ENCODE measurements at regions not wholly inside any gene's neighbourhood (a gene's known extent, or its start where the extent isn't known, plus 50 kb on each side); places are given as distances from the start of the nearest gene placed in this dataset.

GRCh38 chr20:60269573-60270162 lies 311.4 kb downstream of the CDH26 start:
- TF ChIP-seq CTCF (IDR thresholded peaks at IDR 0.05), result no peak
- peaks cover 3% of the 10 kb centered on the region for H3K27me3 ChIP-seq (ENCODE audit: low read depth)
- intact Hi-C loops (cut with DNase I), result no loop called here
- ATAC-seq (no peak), DNase-seq (no peak)
- H3K4me3 ChIP-seq, result no peak overlapping the region
- H3K27ac ChIP-seq, result no peak overlapping the region
- H3K4me1 ChIP-seq, result no peaks in the 10 kb centered on the region
- no peaks in the 10 kb centered on the region for H3K9me3 ChIP-seq
- no peaks in the 10 kb centered on the region for H3K36me3 ChIP-seq

DNA sequence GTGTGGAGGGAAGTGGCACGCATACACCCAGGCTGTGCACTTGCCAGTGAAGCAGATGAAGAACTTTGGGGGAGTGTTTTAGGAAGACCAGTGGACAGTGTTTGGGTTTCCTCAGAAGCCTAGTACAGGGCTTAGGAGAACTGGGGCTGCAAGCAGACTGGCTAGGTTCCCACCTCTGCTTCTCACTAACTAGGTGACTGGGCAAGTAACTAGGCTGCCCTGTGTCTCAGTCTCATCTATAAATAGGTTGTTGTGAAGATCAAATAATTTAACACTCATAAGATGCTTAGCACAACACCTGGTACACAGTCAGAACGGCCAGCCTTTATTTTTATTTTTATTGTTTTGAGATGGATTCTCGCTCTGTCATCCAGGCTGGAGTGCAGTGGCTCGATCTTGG lies 312.1 kb downstream of the CDH26 start:
- H3K27me3 ChIP-seq (ENCODE audit: low read depth), result peaks cover 3% of the 10 kb centered on the region
- H3K4me1 ChIP-seq, result no peaks in the 10 kb centered on the region
- H3K36me3 ChIP-seq, result no peaks in the 10 kb centered on the region
- H3K9me3 ChIP-seq, result no peaks in the 10 kb centered on the region
- TF ChIP-seq CTCF (IDR thresholded peaks at IDR 0.05), result no peak
- intact Hi-C loops (cut with DNase I), result no loop called here
- ATAC-seq (no peak), DNase-seq (no peak)
- H3K27ac ChIP-seq, result no peak overlapping the region
- no peak overlapping the region for H3K4me3 ChIP-seq

DNA sequence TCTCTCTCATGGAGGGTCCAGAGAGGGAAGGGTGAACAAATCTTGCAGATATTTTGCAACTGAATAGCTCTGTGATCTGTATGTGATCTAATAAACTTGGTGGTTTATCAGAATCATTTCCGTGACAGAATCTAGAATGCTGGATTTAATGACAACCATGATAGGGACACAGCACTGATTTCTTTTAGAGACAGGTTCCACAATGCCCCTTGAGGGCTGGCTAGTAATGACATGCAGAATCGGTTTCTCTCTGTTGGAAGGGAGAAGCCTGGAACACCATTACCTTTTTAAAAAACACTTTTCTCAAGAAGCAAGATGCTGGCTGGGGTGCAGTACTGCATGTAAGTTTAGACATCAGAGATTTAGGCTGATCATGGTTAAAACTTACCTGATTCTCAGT lies 313.4 kb downstream of the CDH26 start:
- intact Hi-C loops (cut with DNase I), result no loop called here
- H3K36me3 ChIP-seq, result no peaks in the 10 kb centered on the region
- no peak for DNase-seq
- H3K4me1 ChIP-seq, result no peaks in the 10 kb centered on the region
- H3K27me3 ChIP-seq (ENCODE audit: low read depth), result peaks cover 3% of the 10 kb centered on the region
- TF ChIP-seq CTCF (IDR thresholded peaks at IDR 0.05), result no peak
- no peak overlapping the region for H3K4me3 ChIP-seq
- no peak for ATAC-seq
- H3K9me3 ChIP-seq, result no peaks in the 10 kb centered on the region
- no peak overlapping the region for H3K27ac ChIP-seq

GRCh38 chr20:60272790-60273189 lies 314.6 kb downstream of the CDH26 start:
- intact Hi-C loops (cut with DNase I), result no loop called here
- no peak overlapping the region for H3K27ac ChIP-seq
- TF ChIP-seq CTCF (IDR thresholded peaks at IDR 0.05), result no peak
- H3K4me1 ChIP-seq, result no peaks in the 10 kb centered on the region
- ATAC-seq, result no peak
- no peaks in the 10 kb centered on the region for H3K36me3 ChIP-seq
- H3K9me3 ChIP-seq, result no peaks in the 10 kb centered on the region
- no peaks in the 10 kb centered on the region for H3K27me3 ChIP-seq (ENCODE audit: low read depth)
- no peak overlapping the region for H3K4me3 ChIP-seq
- DNase-seq, result no peak

DNA sequence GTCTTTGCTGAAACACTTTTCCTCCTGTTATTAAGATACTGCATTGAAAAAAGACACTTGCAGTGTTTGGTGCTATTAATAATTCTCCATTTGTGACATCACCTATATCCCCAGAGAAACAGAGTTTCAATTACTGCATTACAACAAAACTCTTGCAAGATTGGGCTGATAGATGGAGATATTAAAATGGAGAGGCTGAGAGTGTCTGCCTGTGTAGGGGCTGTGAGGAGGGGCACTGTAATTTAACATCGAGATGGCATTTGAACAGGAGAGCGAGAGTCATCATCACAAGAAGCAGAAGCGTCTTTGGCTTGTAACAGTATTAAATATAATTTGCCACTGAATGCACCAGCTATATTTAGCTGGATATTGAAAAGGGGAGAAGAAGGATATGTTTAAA lies 316.5 kb downstream of the CDH26 start:
- no peak overlapping the region for H3K4me3 ChIP-seq
- ATAC-seq, result no peak
- no peak overlapping the region for H3K27ac ChIP-seq
- TF ChIP-seq CTCF (IDR thresholded peaks at IDR 0.05), result no peak
- DNase-seq, result no peak
- H3K4me1 ChIP-seq, result no peaks in the 10 kb centered on the region
- no peaks in the 10 kb centered on the region for H3K9me3 ChIP-seq
- intact Hi-C loops (cut with DNase I), result no loop called here
- no peaks in the 10 kb centered on the region for H3K36me3 ChIP-seq
- no peaks in the 10 kb centered on the region for H3K27me3 ChIP-seq (ENCODE audit: low read depth)

GRCh38 chr20:60281295-60281694 lies 323.1 kb downstream of the CDH26 start:
- no peak for TF ChIP-seq CTCF (IDR thresholded peaks at IDR 0.05)
- H3K27me3 ChIP-seq (ENCODE audit: low read depth), result no peaks in the 10 kb centered on the region
- intact Hi-C loops (cut with DNase I), result no loop called here
- H3K4me1 ChIP-seq, result no peaks in the 10 kb centered on the region
- peaks cover 3% of the 10 kb centered on the region for H3K9me3 ChIP-seq
- no peaks in the 10 kb centered on the region for H3K36me3 ChIP-seq
- DNase-seq (no peak), ATAC-seq (no peak)
- no peak overlapping the region for H3K4me3 ChIP-seq
- no peak overlapping the region for H3K27ac ChIP-seq
